ENCODE measurements at regions not wholly inside any gene's neighbourhood (a gene's known extent, or its start where the extent isn't known, plus 50 kb on each side); places are given as distances from the start of the nearest gene placed in this dataset.
A peak's percentile ranks its signal among the peaks of the same experiment; 100 is the strongest.

DNA sequence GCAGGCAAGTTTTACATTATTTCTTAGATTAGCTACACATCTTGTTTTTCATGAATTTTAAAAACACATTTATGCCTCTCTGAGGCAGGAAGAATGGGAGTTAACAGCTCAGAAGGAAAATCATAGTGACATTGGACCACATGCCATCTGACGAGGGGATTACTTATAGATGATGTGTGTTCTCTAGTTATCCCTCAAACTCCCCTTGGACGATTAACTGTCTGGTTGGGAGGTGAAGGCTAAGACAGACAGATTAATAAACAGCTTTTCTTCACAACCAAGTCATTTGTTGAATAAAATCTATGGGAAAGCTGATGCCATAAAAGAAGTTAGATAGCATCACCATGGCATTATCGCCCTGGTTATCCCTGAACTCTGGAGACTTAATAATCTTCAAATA, 80.0 kb upstream of the PREP start:
- no peak for TF ChIP-seq ZSCAN16 (tag by site-specific recombination; IDR thresholded peaks at IDR 0.05)
- no peak for TF ChIP-seq ZNF555 (tag by site-specific recombination; conservative IDR thresholded peaks at IDR 0.05)
- no peak for TF ChIP-seq ZEB2 (tag by site-specific recombination; IDR thresholded peaks at IDR 0.05)
- no peak for TF ChIP-seq ZNF629 (tag by site-specific recombination; IDR thresholded peaks at IDR 0.05)
- no peak for TF ChIP-seq REPIN1 (tag by site-specific recombination; IDR thresholded peaks at IDR 0.05; ENCODE audit: low read depth)
- TF ChIP-seq ZNF501 (tag by site-specific recombination; IDR thresholded peaks at IDR 0.05): no peak
- TF ChIP-seq, protein P1, sequence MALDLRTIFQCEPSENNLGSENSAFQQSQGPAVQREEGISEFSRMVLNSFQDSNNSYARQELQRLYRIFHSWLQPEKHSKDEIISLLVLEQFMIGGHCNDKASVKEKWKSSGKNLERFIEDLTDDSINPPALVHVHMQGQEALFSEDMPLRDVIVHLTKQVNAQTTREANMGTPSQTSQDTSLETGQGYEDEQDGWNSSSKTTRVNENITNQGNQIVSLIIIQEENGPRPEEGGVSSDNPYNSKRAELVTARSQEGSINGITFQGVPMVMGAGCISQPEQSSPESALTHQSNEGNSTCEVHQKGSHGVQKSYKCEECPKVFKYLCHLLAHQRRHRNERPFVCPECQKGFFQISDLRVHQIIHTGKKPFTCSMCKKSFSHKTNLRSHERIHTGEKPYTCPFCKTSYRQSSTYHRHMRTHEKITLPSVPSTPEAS (tag by site-specific recombination; IDR thresholded peaks at IDR 0.05): no peak
- TF ChIP-seq ZNF223 (tag by site-specific recombination; IDR thresholded peaks at IDR 0.05): no peak
- no peak for TF ChIP-seq ZNF561 (tag by site-specific recombination; IDR thresholded peaks at IDR 0.05; ENCODE audit: borderline replicate concordance)
- no peak for TF ChIP-seq ZNF211 (tag by site-specific recombination; IDR thresholded peaks at IDR 0.05; ENCODE audit: low read depth)
- TF ChIP-seq, protein P2, sequence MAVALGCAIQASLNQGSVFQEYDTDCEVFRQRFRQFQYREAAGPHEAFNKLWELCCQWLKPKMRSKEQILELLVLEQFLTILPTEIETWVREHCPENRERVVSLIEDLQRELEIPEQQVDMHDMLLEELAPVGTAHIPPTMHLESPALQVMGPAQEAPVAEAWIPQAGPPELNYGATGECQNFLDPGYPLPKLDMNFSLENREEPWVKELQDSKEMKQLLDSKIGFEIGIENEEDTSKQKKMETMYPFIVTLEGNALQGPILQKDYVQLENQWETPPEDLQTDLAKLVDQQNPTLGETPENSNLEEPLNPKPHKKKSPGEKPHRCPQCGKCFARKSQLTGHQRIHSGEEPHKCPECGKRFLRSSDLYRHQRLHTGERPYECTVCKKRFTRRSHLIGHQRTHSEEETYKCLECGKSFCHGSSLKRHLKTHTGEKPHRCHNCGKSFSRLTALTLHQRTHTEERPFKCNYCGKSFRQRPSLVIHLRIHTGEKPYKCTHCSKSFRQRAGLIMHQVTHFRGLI (tag by site-specific recombination; IDR thresholded peaks at IDR 0.05): no peak
- TF ChIP-seq ZFHX2 (tag by site-specific recombination; conservative IDR thresholded peaks at IDR 0.05): no peak
- TF ChIP-seq ZNF623 (tag by site-specific recombination; IDR thresholded peaks at IDR 0.05): no peak
- no peak for TF ChIP-seq ZNF677 (tag by site-specific recombination; IDR thresholded peaks at IDR 0.05)
- no peak for TF ChIP-seq ZNF585B (tag by site-specific recombination; IDR thresholded peaks at IDR 0.05)
- no peak for TF ChIP-seq BCL11B (tag by site-specific recombination; IDR thresholded peaks at IDR 0.05; ENCODE audit: low read depth)
- TF ChIP-seq, protein P3, sequence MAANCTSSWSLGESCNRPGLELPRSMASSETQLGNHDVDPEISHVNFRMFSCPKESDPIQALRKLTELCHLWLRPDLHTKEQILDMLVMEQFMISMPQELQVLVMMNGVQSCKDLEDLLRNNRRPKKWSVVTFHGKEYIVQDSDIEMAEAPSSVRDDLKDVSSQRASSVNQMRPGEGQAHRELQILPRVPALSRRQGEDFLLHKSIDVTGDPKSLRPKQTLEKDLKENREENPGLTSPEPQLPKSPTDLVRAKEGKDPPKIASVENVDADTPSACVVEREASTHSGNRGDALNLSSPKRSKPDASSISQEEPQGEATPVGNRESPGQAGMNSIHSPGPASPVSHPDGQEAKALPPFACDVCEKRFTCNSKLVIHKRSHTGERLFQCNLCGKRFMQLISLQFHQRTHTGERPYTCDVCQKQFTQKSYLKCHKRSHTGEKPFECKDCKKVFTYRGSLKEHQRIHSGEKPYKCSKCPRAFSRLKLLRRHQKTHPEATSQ (tag by site-specific recombination; IDR thresholded peaks at IDR 0.05): no peak
- TF ChIP-seq, protein P4, sequence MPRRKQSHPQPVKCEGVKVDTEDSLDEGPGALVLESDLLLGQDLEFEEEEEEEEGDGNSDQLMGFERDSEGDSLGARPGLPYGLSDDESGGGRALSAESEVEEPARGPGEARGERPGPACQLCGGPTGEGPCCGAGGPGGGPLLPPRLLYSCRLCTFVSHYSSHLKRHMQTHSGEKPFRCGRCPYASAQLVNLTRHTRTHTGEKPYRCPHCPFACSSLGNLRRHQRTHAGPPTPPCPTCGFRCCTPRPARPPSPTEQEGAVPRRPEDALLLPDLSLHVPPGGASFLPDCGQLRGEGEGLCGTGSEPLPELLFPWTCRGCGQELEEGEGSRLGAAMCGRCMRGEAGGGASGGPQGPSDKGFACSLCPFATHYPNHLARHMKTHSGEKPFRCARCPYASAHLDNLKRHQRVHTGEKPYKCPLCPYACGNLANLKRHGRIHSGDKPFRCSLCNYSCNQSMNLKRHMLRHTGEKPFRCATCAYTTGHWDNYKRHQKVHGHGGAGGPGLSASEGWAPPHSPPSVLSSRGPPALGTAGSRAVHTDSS (tag by site-specific recombination; IDR thresholded peaks at IDR 0.05): no peak
- H3K4me3 ChIP-seq (ENCODE audit: low read depth, low read length): no peak overlapping the region

DNA sequence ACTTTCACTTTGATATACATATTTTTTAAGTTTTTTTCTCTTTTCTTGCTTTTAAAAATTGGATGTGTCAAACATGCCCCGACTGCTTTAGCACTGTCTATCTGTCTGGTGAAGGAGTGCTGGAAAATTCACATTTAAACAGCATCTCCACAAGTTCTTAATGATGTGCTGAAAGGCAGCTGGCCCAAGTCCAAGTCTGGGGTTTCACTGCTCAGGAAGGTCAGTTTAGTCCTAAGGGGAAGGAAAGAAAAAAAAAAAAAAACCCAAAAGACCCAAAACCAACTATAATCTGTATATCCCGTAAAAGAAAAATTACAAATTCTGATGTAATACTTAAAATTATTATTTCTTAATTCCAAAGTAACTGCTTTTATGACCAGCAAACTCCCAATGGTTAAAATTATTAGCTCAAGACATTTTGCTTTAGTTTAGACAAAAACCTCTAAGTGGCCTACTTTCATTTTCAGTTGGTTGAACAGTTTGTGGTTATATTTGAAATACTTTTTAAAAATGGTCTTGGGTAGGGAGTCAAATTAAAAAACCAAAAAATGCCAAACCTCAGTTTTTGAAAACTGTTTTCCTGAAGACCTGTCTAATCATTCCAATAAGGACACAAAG, 79.5 kb upstream of the PREP start:
- Histone ChIP-seq H3K4me3 (ENCODE audit: low read depth, low read length) (no peak overlapping the region), H3K36me3 (ENCODE audit: control insufficient read depth in 2 of 2, insufficient read depth in 1 of 2, low read length in 2 of 2) (no peaks in the 10 kb centered on the region), H3K9me3 (ENCODE audit: control insufficient read depth, insufficient read depth, low read depth, low read length) (no peaks in the 10 kb centered on the region), H3K4me1 (ENCODE audit: control insufficient read depth, insufficient read depth, low read length) (peaks cover 16% of the 10 kb centered on the region), H3K27ac (ENCODE audit: extremely low read depth, low read depth, low read length) (no peak overlapping the region)
- ChIA-PET POLR2A (interaction anchor here (0.8 kb wide), 1 partner anchor 182 kb away, joined by 3 read pairs; no protein-coding TSS in a partner anchor), CTCF (interaction anchor here (0.5 to 2.8 kb wide), 11 partner anchors 29 to 1084 kb away, joined by 3 to 25 read pairs (median 6); no protein-coding TSS in a partner anchor)
- TF ChIP-seq, protein P5, sequence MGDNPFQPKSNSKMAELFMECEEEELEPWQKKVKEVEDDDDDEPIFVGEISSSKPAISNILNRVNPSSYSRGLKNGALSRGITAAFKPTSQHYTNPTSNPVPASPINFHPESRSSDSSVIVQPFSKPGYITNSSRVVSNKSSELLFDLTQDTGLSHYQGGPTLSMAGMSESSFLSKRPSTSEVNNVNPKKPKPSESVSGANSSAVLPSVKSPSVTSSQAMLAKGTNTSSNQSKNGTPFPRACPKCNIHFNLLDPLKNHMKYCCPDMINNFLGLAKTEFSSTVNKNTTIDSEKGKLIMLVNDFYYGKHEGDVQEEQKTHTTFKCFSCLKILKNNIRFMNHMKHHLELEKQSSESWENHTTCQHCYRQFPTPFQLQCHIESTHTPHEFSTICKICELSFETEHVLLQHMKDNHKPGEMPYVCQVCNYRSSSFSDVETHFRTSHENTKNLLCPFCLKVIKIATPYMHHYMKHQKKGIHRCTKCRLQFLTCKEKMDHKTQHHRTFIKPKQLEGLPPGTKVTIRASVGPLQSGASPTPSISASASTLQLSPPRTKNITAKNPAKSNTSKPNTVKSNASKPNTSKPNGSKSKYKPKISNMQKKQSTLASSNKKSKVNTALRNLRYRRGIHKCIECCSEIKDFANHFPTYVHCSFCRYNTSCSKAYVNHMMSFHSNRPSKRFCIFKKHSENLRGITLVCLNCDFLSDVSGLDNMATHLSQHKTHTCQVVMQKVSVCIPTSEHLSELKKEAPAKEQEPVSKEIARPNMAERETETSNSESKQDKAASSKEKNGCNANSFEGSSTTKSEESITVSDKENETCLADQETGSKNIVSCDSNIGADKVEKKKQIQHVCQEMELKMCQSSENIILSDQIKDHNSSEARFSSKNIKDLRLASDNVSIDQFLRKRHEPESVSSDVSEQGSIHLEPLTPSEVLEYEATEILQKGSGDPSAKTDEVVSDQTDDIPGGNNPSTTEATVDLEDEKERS (tag by site-specific recombination; IDR thresholded peaks at IDR 0.05): no peak
- 0 out of 2 replicates have a peak, but pooled peaks have one; percentile 20 for TF ChIP-seq ZNF335 (tag by site-specific recombination; conservative IDR thresholded peaks at IDR 0.05)
- 0 out of 2 replicates have a peak, but pooled peaks have one; percentile 43 for TF ChIP-seq SCRT1 (tag by site-specific recombination; IDR thresholded peaks at IDR 0.05; ENCODE audit: borderline replicate concordance)
- TF ChIP-seq, protein P6, sequence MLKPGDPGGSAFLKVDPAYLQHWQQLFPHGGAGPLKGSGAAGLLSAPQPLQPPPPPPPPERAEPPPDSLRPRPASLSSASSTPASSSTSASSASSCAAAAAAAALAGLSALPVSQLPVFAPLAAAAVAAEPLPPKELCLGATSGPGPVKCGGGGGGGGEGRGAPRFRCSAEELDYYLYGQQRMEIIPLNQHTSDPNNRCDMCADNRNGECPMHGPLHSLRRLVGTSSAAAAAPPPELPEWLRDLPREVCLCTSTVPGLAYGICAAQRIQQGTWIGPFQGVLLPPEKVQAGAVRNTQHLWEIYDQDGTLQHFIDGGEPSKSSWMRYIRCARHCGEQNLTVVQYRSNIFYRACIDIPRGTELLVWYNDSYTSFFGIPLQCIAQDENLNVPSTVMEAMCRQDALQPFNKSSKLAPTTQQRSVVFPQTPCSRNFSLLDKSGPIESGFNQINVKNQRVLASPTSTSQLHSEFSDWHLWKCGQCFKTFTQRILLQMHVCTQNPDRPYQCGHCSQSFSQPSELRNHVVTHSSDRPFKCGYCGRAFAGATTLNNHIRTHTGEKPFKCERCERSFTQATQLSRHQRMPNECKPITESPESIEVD (tag by site-specific recombination; IDR thresholded peaks at IDR 0.05): peak; percentile 76

More for the DNA sequence above, 80.0 kb upstream of the PREP start:
- ChIA-PET CTCF (interaction anchor here (0.5 to 2.8 kb wide), 18 partner anchors 12 to 1083 kb away, joined by 3 to 25 read pairs (median 4); no protein-coding TSS in a partner anchor), POLR2A (interaction anchor here (0.6 to 0.8 kb wide), 2 partner anchors 51 to 182 kb away, joined by 3 read pairs; no protein-coding TSS in a partner anchor)
- Histone ChIP-seq H3K27ac (ENCODE audit: extremely low read depth, low read depth, low read length) (no peak overlapping the region), H3K4me1 (ENCODE audit: control insufficient read depth, insufficient read depth, low read length) (peaks cover 16% of the 10 kb centered on the region), H3K36me3 (ENCODE audit: control insufficient read depth in 2 of 2, insufficient read depth in 1 of 2, low read length in 2 of 2) (no peaks in the 10 kb centered on the region), H3K9me3 (ENCODE audit: control insufficient read depth, insufficient read depth, low read depth, low read length) (no peaks in the 10 kb centered on the region)
